Anterior cingulate cortex (tissue), 58 donors: ENCODE measurements at regions not wholly inside any gene's neighbourhood (a gene's known extent, or its start where the extent isn't known, plus 50 kb on each side); places are given as distances from the start of the nearest gene placed in this dataset.
A peak's percentile ranks its signal among the peaks of the same experiment; 100 is the strongest.
"Not testable (repeated sequence)": the region's sequence is repeated elsewhere in the genome, so short reads cannot be mapped to it uniquely, and the experiment has no call there.

ENCODE experiments used
- DNase-seq, 58 donors: peaks; one replicate each; lab custom pipeline; 2025; lab: John Stamatoyannopoulos, UW

- no peak for DNase-seq
Observed at GRCh38 chr2:195542067-195542466, 115.0 kb upstream of the SLC39A10 start.

DNA sequence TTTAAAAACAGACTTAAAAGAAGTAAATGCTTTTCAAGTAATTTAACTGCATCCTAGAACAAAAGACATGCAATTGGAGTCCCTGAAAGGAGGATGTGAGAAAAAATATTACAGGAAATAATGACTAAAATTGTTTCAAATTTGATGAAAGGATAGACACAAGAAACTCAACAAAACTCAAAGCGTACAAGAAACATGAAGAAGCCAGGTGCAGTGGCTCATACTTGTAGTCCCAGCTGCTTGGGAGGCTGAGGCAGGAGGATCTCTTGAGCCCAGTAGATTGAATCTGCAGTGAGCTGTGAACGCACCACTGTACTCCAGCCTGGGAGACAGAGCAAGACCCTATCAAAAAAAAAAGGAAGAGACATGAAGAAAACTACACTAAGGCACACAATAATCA lies 118.1 kb upstream of the SLC39A10 start:
- no peak for DNase-seq

GRCh38 chr2:195537811-195538210 lies 119.2 kb upstream of the SLC39A10 start:
- DNase-seq: no peak

DNA sequence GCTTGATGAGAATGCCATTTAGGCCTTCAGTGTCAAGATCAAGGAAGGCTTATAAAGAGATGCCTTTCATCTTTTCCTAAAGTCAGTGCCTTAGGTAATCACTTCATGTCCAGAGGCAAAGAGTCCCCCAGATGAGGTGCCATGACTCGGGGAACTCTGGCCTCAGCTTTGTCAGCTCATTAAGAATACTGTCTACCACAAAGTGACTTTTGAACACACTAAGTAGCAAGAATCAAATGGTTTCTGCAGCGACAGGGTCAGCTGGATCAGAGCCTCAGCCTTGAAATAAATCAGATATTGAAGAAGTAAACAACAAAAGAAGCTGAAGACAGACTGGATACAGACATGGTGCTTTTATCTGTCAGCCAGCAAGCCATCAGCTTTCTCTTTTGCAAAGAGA lies 120.1 kb upstream of the SLC39A10 start:
- no peak for DNase-seq

DNA sequence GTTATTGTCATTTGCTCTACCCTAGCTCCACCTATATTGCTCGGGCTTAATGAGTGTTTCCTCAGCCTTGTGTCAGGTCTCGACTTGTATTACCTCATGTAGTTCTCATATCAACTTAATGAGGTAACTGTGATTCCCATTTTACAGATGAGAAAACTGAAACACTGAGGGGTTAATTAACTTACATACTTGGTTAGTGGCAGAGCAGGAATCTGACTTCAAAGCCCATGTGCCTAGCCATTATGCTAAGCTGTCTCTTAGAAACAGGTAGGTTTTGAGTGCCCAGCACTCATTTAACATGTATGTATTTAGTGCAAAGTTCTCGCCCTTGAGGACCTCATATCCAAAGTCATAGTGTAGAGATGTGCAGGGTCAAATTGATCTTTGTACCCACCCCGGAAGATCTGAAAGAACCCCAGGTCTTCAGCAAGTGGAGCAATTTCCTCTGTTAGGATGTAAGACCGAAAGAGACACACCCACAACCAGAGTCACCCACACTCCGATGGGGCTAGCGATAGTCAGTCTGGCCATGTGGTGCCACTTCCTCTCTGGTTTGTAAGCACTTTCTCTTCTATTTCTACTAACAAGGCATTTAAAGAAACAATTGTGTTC lies 121.0 kb upstream of the SLC39A10 start:
- DNase-seq: peak in 18 of 58 donors; percentile 0 to 27 (median 3)

DNA sequence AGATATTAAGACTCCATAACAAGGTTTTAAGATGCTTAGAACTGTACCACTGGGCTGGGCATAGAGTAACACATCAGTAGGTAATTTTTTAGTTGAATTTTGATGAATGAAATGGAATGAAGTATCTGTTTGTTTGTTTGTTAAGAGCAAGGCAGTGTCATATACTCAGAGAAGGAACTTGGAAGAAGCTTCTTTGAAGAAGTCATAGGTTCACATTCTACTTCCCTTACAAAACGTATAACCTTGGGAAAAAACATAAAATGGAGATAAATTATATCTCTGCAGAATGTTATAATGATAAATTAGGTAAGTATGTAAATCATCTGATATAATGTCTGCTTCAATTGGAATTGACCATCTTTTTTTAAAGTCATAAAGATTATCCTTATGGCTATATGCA lies 122.1 kb upstream of the SLC39A10 start:
- DNase-seq: no peak

DNA sequence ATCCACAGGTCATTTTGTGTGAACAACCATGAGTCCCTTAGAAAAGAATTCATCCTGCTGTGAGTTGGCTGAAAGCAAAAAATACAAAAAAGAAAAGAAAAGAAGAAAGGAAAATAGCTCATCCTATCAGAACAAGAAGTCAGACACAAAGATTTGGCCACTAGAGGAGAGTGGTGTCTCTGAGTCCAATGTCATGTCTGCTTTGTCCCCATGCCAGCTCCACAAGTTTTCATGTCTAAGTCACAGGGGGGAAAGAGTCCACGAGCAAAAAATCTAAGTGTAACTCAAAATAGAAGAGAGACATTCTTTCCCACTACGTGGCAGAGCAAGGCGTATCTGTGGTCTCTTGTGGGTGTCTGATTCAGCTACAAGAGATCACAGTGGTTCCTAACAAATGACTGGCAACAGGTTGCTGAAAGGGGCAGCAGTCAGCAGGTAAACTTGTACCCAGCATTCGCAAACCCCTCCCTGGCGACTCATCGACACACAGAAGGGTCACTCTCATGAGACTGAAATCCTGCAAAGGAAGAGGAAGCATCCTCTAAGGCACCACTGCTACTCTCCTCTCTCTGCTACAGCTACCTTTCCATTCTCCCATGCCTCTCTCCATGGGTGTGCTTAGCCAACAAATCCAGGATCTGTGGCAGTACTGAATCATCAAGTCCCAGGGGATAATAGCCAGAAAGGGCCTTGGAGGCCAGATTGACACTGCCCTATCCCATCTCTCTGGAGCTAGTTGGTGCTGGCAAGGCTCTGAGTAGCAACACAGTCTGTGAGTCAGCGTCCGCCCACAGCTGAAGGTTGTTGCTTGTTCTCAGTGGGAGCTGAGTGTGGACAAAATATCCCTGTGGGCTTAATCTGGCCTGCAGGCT lies 123.0 kb upstream of the SLC39A10 start:
- DNase-seq: peak in 50 of 58 donors; percentile 1 to 76 (median 28)

GRCh38 chr2:195532628-195533271 lies 124.3 kb upstream of the SLC39A10 start:
- no peak for DNase-seq

DNA sequence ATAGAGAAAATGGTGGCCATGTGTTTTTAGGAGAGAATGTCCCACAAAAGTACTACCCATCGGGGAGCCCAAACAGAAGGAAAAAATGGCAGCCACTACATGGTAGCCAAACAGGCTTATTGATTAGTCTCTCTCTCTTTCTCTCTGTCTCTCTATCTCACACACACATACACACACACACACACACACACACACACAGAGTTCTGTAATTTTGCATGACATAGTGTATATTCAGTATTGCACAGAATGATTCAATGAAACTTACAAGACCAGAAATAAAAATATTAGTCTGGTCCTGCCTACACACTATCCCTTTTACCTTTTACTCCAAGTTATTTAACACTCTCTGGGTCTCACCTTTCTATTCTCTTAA lies 124.8 kb upstream of the SLC39A10 start:
- no peak for DNase-seq

DNA sequence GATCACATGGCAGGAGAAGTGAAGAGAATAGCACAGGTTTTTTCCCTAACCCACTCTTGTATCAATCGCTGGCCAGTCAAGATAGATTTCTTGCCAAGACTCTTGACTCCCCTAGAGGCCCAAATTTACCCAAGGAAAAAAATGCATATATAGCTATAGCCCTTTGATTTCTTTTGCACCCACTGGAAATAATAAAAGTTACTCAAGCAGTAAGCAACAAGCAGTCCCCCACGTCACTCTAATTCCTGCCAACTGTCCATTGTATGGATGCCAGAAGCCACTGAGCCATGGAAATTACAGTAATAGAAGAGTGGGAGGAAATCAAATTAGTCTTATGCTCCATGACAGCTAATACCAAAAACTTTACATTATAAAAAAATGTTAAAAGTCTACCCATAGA lies 125.3 kb upstream of the SLC39A10 start:
- no peak for DNase-seq

DNA sequence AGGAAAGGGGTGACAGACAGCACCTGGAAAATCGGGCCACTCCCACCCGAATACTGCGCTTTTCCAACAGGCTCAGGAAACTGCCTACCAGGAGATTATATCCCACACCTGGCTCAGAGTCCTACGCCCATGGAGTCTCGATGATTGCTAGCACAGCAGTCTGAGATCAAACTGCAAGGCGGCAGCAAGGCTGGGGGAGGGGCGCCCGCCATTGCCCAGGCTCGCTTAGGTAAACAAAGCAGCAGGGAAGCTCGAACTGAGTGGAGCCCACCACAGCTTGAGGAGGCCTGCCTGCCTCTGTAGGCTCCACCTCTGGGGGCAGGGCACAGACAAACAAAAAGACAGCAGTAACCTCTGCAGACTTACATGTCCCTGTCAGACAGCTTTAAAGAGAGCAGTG lies 133.8 kb upstream of the SLC39A10 start:
- DNase-seq: not testable (repeated sequence)

GRCh38 chr2:195521589-195521988 lies 135.4 kb upstream of the SLC39A10 start:
- DNase-seq: no peak

DNA sequence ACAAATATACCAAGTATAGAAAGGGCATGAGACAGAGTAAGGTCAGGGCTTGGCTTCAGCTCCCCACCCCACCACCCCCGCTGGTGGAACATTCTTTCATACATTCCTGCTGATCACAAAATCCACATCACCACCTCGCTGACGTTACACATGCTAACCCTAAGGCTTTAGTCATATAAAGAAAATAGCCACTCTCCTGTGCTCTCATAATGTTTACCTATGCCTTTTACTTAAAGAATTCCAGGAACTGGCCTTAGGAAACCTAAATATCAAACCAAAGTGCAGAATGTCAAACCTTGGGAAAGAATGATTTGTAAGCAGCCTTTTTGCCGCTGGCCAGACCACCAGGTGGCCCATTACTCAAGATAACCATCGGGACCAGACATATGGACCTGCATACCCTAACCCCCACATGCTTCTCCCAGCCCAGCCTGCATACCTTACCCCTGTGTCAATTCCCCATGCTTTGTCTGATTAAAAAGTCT lies 136.3 kb upstream of the SLC39A10 start:
- no peak for DNase-seq

DNA sequence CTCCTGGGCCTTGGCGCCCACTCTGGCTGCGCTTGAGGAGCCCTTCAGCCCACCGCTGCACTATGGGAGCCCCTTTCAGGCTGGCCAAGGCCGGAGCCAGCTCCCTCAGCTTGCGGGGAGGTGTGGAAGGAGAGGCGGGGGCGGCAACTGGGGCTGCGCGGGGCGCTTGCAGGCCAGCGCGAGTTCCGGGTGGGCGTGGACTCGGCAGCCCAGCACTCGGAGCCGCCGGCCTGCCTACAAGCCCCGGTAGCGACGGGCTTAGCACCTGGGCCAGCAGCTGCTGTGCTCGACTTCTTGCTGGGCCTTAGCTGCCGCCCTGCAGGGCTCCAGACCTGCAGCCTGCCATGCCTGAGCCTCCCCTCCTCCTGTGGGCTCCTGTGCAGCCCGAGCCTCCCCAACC lies 141.5 kb upstream of the SLC39A10 start:
- no peak for DNase-seq

DNA sequence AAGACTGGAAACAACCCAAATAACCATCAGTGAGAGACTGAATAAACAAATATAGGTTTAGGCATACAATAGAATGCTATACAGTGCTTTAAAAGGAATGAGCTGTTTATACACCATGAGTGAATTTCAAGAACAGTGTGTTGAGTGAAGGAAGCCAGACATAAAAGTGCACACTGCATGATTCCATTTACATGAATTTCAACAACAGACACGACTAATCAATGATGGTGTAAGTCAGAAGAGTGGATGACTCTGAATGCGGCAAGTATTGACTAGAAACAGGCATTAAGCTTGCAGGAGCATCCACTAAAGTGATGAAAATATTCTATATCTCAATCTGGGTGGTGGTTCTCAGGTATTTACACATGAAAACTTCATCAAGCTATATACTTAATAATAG lies 142.7 kb upstream of the SLC39A10 start:
- no peak for DNase-seq

- peak in 1 of 58 donors; percentile 2 for DNase-seq
Observed at GRCh38 chr2:195513119-195513518, 143.9 kb upstream of the SLC39A10 start.

- DNase-seq: no peak
Observed at GRCh38 chr2:195509551-195509950, 147.5 kb upstream of the SLC39A10 start.

- DNase-seq: no peak
Observed at GRCh38 chr2:195508139-195508455, 148.9 kb upstream of the SLC39A10 start.

DNA sequence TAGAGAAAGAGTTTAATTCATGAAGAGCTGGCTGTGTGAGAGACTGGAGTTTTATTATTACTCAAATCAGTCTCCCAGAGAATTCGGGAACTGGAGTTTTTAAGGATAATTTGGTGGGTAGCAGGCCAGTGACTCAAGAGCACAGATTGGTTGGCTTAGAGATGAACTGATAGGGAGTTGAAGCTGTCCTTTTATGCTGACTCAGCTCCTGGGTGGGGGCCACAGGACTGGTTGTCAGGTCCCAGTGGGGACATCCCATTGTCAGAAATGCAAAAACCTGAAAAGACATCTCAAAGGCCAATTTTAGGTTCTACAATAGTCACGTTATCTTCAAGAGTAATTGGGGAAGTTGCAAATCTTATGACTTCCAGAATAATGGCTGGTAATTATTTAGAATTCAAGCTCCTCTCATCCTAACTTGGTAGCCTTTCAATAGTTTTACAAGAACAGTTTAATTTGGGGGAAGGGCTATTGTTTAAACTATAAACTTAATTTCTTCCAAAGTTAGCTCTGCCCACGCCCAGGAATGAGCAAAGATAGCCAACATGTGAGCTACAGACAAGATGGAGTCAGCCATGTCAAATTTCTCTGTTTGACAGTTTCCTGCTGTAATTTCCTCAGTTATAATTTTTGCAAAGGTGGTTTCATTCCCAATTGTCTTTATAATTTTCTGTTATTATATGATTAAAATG lies 149.4 kb upstream of the SLC39A10 start:
- DNase-seq: no peak

- DNase-seq: no peak
Observed at GRCh38 chr2:195505701-195506100, 151.3 kb upstream of the SLC39A10 start.

DNA sequence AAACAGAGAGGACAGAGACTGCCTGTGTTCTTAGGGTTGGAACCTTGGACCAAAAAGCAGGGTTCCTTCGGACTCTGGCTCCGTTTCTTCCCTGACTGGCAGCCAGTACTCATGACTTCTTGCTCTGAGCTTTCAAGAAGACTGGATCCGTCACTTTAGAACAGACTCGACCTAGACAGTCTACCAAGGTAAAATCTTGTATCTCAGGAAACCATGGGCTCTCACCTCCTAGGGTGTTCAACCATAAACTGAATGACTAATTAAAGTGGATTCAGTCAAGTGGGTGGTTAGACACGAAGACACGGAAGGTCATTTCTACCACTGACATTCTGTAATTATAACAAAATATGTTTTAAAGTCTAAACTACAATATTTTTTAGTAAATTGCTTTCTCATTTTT lies 153.8 kb upstream of the SLC39A10 start:
- no peak for DNase-seq
